NCI-H1694 treated with DMSO at 0.1 percent for 48 hours (cell line): ENCODE measurements at regions not wholly inside any gene's neighbourhood (a gene's known extent, or its start where the extent isn't known, plus 50 kb on each side); places are given as distances from the start of the nearest gene placed in this dataset.
"Not testable (repeated sequence)": the region's sequence is repeated elsewhere in the genome, so short reads cannot be mapped to it uniquely, and the experiment has no call there.

Source experiments
- DNase-seq: peaks from one replicate; lab custom pipeline; 2025; lab: John Stamatoyannopoulos, UW

DNA sequence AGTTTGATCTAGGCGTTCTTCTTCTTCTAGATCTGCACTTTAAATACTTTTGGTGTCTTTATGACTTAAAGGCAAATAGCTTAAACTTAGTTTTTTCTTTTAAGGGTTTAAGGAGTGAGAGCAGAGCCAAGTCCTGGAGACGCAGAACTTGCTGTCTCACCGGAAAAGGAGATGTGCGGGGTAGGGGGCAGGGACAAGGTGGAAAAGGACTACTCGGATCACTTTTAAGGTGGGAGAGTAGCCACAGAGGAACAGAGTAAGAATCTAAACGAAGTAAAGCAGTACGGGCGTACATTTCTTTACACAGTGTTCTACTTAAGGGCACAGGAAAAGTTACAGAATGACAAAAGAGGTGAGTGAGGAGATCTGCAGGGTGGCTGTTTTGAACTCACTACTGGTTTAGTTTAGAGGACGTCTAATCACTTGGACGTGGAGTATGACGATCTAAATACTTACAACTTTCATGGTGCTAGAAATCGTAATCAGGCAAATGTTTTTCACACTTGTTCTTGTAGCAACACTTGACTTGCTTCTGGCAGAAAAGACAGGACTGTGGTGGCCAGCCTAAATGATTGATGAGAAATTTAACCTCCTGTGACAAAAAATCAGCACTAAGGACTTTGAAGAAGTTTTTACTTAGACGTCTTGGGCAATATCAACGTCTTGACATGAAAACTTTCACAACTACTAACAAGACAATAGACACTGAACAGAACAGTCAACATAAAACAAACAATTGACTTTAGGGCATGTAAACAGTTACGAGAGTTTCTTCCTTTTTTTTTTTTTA lies 127.0 kb downstream of the ART5 start:
- not testable (repeated sequence) for DNase-seq

DNA sequence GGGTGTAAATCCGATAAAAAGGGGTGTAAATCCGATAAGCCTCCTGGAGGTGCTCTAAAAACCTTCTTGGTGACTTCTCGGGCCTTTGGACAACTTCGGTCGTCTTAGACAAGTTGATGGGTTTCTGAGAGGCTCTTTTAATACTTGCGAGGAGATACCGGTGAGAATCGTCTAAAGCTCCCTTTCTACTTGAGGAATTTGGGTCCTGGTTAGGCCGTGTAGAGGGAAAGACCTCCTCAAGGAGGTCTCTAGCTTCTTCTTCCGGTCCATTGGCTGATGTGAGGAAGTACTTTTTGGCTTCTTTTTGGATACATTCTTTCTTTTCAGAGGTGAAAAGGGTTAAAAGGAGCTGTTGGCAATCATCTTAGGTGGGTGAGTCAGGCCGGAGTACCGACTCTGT lies 128.5 kb downstream of the ART5 start:
- not testable (repeated sequence) for DNase-seq

DNA sequence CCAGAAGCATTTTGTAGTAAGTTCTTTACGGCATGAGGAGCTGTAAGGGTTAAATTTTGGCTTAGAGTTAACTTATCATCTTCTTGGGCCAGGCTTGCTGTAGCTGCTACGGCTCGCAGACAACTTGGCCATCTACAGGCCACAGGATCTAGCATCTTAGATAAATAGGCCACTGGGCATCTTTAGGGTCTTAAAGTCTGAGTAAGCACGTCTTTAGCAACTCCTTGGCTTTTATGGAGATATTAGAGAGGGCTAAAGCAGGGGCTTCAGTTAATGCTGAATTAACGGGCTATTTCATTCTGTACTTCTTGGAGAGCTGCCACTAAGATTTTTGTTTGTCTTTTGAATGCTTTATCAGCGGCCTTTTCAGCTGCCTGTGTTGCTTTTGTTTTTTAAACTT lies 129.0 kb downstream of the ART5 start:
- not testable (repeated sequence) for DNase-seq

DNA sequence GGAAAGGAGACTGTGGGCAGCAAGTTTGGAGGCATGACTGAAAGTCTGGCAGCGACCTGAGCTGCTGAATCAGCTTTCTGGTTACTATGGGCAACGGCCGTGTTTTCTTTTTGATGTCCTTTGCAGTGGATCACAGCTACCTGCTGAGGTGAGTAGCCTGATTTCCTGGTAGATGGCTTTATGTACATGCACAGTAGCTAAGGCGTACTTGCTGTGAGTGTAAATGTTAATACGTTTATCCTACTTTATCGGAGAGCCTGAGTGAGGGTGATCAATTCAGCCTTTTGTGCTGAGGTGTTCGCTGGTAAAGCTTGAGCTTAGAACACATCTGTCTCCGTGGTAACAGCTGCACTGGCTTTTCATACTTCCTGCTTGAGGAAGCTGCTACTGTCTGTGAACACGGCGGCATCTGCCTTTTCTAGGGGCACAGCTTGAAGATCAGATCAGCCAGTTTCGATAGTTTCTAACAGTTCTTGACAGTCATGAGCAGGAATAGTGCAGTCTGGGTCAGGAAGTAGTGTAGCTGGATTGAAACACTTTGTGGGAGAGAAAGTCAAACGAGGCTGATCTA lies 129.6 kb downstream of the ART5 start:
- DNase-seq: not testable (repeated sequence)

DNA sequence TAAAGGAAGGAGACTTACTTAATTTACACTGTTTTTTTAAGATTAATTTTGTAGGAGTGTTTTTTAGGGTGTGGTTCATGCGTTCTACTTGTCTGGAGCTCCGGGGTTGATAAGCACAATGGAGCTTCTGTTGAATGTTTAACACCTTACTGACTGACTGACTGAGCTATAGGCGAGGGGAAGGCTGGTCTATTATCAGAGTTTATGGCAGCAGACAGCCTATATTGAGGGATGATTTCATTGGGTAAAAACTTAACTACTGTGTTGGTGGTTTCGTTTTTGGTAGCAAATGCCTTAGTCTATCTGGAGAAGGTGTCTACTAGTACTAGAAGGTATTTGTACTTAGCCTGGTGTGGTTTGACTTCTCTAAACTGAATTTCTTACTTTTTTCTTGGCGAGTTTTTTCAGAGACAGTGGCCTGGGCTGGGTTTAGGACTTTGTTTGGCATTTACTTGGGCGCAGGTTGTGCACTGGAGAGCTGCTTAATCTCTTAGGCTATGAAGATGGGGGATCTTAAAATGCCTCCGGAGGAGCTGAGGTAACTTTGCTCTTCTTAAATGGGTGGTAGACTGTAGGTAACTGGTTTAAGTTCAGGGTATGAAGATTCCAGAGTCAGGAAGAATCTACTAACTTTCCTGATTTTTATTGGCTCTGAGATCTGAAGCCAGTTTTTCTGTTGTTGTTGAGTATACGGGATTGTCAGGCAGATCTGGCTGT lies 130.2 kb downstream of the ART5 start:
- DNase-seq: not testable (repeated sequence)

DNA sequence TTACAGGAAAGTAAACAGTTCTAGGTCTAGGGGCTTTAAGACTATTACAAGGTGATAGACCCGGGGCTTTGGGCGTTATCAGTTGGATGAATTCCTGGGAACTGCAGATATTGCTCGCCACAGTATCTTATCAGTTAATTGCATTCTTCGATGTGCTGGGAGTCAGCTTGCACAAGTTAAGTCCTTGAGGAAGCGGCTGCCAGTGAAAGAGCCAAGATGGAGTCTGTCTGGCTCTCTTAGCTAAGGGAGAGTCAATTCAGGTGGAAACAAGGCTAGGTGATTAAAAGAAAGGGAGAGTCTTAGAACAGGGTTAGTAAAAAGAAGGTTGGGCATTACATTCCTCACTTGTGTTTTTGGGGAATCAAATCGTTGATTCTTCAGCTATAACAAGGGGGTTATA lies 130.6 kb upstream of the ZNF195 start:
- not testable (repeated sequence) for DNase-seq

DNA sequence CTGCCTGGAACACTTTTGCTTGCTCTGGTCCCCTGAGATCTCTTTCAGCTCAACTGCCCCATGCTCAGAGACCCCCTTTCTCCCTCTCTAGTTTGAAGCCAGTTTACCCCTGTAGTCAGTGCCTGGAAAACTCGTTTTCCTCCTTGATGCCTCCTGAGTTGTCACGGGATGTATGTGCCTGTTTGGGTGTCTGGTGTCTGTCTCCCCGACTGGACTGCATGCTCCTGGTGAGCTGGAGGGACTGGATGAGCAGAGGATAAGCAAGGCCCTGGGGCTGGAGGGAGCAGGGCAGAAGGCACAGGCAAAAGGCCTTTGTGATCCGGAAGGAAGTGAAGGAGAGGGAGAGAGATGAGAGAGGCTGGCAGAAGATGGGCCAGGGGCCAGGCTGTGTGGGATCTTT lies 120.3 kb upstream of the ZNF195 start:
- DNase-seq: not testable (repeated sequence)

DNA sequence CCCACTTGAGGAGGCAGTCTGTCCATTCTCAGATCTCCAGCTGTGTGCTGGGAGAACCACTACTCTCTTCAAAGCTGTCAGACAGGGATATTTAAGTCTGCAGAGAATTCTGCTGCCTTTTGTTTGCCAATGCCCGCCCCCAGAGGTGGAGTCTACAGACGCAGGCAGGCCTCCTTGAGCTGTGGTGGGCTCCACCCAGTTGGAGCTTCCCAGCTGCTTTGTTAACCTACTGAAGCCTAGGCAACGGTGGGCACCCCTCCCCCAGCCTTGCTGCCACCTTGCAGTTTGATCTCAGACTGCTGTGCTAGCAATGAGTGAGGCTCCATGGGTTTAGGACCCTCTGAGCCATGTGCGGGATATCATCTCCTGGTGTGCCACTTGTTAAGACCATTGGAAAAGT lies 119.4 kb upstream of the ZNF195 start:
- DNase-seq: not testable (repeated sequence)

DNA sequence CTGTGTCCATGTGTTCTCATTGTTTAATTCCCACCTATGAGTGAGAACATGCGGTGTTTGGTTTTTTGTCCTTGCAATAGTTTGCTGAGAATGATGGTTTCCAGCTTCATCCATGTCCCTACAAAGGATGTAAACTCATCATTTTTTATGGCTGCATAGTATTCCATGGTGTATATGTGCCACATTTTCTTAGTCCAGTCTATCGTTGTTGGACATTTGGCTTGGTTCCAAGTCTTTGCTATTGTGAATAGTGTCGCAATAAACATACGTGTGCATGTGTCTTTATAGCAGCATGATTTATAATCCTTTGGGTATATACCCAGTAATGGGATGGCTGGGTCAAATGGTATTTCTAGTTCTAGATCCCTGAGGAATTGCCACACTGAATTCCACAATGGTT lies 114.2 kb upstream of the ZNF195 start:
- DNase-seq: not testable (repeated sequence)

DNA sequence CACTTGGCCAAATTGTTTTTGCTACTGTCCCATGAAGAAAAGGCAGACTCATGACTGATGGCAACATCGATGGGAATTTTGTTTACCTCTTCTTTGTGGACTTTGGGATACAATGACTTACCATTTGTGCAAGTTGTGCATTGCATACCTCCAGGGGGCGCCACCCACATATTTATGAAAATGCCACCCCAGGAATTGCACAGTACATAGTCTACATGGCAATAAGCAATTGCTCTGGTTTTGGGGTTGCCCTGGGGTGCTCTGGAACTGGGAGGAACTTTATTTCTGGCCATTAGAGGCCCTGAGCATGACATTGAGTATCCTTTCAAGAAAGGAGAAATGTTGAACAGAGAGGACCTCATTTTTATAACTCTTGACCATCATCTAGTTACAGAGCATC lies 109.1 kb upstream of the ZNF195 start:
- DNase-seq: not testable (repeated sequence)

DNA sequence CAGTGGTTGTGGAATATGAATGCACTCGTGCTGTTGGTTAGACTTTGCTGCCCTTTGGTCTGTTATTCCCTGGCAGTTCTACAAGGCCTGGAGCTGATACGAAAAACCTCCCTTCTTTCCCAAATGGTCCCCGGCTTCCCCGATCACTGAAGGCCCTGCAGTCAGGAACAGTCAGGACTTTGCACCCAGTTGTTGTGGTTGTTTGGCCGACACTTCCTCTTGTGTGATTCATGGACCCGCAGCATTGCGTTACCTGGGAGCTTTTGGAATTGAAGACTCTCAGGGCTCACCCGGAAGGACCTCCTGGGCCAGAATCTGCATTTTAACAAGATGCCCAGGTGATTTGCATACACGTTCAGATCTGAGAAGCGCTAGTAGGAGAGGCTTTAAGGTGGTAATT lies 106.8 kb upstream of the ZNF195 start:
- not testable (repeated sequence) for DNase-seq

DNA sequence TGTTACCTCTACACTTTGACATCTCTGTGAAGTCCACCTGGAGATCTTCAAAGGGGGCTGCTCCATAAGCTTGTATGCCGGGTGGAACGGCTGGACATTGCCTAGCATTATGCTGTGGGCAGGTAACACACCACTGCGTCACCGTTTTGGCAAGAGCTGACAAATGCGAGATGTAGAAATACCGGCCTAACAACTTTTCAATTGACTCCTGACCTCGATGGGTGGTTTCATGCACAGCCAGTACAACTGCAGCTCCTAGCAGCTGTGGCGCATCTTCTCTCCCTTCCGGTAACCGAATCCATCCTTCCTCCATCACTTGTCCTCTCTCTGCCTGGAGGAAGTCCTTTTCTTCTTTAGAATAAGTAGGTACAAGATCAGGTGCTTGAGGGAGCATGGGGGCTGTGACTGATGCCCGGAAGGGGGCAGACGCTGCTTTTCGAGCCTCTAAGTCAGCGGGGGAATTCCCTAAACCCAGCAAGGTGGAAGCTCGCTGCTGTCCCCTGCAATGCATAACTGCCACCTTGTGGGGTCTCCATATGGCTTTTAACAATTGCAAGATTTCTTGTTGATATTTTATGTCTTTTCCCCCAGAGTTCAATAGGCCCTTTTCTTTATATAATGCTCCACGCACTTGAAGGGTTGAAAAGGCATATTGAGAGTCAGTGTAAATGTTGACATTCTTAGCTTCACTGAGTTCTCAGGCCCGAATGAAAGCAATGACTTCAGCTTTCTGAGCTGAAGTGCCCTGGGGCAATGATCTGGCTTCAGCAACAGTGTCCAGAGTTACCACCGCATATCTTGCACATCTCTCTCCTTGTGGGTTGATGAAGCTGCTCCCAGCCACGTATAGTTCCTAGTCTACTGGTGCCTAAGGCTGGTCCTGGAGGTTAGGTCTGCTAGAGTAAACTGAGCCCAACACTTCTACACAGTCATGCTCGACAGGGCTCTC lies 98.3 kb upstream of the ZNF195 start:
- not testable (repeated sequence) for DNase-seq

DNA sequence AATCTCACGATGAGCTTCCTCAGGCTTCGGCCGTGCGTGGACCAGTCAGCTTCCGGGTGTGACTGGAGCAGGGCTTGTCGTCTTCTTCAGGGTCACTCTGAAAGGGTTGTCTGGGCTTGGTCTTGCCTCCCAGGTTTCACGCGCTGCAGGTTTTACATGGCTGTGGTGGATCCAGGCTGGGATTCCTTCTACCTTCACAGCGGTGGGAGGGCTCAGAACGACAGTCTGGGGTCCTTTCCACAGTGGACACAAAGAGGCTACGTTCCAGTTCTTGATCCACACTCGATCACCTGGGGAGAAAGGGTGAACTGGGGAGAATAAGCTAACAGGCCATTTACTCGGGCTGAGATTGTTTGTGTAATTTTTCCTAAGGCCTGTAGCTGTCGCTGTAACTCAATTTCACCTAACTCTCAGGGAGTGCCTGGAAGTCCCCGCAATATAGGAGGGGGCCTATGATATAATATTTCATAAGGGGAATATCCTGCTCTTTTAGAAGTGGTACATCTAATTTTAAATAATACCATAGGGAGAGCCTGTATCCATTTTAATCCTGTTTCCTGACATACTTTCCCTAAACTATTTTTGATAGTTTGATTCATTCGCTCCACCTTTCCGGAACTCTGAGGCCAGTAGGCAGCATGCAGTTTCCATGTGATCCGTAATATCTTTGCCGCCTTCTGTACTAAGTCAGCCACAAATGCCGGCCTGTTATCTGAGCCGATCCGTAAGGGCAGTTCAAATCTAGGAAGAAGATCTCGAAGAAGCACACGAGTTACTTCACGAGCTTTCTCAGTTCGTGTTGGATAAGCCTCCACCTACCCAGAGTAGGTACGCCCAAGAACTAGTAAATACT lies 97.4 kb upstream of the ZNF195 start:
- DNase-seq: not testable (repeated sequence)

DNA sequence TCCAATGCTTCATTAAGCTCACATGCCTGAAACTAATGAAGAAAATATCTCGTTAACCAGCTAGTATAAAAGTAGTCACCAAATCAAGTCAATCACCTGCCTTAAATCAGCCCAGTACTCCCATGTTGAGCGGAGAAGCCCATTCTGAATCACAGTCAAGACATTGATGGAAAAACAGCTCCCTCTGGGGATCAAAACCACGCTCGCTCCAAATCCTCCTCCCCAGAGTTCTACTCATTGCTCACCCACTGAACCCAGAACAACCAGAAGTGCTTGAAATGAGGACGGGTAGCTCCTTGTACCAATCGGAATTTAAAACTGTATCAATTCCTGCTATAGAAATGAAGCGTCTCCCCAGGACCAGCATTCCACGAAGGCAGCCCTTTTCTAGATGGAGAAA lies 90.0 kb upstream of the ZNF195 start:
- DNase-seq: peak; percentile 4

DNA sequence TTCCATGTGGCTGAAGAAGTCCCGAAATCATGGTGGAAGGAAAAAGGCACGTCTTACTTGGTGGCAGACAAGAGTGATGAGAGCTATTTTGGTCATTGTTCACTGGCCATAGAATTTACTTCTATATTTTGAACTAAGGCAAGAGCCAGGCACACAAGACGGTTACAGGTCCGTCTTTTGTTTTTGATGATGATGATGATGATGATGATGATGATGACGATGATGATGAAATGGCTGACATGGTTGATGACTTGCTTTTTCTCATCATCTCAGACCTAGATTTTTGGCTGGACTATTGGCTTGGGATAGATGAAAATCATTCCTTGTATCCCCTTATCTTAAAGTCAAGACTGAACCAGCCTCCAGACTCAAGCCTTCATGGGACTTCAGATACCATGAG lies 88.7 kb upstream of the ZNF195 start:
- DNase-seq: not testable (repeated sequence)

DNA sequence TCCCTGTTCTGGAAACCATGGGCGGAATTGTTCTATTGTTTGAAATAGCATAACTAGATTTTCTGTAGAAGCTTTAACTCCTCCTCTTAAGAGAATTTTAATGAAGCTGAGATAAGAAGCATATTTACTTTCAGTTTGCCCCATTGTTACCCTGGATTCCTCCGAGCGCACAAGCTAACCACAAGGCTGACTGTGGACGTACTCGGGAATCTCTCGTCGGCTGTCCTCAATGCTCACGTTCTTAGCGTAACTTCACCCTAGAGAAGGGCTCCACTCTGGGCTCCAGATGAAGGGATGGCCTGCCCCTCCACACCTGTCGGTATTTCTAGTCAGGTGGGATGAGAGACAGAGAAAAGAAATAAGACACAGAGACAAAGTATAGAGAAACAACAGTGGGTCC lies 76.7 kb upstream of the ZNF195 start:
- DNase-seq: not testable (repeated sequence)

DNA sequence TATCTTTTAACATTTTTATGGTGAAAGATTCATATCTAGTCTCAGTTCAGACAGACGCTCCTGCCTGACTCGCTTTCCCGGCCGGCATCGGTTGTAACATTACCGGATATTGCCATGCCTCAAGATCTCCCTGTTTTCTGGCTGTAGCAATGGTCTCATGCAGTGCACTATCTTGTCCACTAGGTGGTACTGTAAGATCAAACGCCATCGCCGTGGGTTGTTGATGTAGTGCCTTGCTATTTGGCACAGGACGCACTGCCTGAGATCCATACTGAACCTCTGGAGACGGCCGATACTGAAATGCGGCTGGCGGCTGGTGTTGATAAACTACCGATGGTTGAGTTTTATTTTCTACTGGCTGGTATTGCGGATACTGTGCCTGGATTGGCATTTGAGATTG lies 75.9 kb upstream of the ZNF195 start:
- peak; percentile 8 for DNase-seq

DNA sequence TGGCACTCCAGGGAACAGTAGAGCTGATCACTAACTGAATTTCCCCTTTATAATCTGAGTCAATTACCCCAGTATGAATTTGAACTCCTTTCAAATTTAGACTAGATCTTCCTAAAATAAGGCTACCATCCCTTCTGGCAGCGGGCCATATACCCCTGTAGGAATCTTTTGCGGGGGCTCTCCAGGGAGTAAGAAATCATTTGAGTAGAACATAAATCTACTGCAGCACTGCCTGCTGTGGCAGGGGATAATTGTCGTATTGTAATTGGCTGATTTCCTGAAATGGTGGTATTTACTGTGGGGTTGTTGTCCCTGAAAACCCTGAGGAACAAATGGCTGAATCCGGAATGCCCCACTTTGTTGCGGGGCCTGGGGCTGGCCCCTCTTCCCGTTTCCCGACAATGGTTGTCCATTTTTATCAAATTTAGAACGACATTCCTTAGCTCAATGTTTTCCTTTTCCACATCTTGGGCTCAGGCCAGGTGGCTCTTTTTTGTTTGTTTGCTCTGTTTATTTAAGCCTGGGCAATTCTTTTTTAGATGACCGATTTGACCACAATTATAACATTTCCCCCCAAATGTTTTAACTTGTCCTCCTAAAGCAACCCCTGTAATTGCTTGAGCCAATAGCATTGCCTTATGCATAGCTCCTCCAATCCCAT lies 74.8 kb upstream of the ZNF195 start:
- not testable (repeated sequence) for DNase-seq

DNA sequence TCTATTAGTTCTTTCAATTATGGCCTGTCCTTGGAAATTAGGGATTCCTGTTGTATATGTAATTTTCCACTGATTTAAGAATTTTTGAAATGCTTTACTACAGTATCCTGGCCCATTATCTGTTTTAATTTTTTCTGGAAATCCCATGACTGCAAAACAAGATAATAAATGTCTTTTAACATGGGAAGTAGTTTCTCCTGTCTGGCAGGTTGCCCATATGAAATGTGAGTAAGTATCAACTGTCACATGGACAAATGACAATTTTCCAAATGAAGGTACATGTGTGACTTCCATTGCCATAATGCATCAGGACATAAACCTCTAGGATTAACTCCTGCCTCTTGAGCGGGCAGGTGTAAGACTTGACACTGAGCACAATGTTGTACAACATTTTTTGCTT lies 71.9 kb upstream of the ZNF195 start:
- DNase-seq: not testable (repeated sequence)

DNA sequence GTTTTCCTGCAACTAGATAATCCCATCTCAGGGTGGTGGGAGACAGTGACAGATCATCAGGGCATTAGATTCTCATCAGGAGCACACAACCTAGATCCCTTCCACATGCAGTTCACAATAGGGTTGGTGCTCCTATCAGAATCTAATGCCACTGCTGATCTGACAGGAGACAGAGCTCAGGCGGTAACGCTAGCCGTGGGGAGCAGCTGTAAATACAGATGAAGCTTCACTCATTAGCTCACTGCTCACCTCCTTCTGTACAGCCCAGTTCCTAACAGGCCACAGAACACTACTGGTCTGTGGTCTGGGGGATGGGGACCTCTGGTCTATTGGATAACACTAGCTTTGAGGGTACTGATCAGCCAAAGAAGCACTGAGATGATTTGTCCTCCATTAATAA lies 66.6 kb upstream of the ZNF195 start:
- DNase-seq: not testable (repeated sequence)

DNA sequence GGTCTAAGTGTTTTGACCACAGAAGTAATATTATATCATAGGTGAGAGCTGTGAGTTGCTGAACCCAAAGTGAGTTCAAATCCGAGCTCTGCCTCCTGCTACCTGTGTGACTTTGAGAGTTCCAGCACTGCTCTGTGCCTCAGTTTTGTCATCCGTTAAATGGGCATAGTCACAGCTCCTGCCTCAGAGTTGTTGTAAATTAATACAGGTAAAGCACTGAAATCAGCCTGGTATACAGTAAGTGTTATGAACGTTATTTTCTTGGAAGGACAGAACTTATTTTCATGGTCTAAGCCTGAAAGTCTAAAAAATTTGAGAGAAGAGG lies 65.4 kb upstream of the ZNF195 start:
- not testable (repeated sequence) for DNase-seq
